Stromal cell of bone marrow (primary cell): ENCODE measurements at regions not wholly inside any gene's neighbourhood (a gene's known extent, or its start where the extent isn't known, plus 50 kb on each side); places are given as distances from the start of the nearest gene placed in this dataset.
"Not testable (repeated sequence)": the region's sequence is repeated elsewhere in the genome, so short reads cannot be mapped to it uniquely, and the experiment has no call there.

Experiments used
- DNase-seq: peaks from one replicate; pipeline ENCODE4 v3.0.0-alpha.2; 2012; ENCODE audit warnings: low read depth

DNA sequence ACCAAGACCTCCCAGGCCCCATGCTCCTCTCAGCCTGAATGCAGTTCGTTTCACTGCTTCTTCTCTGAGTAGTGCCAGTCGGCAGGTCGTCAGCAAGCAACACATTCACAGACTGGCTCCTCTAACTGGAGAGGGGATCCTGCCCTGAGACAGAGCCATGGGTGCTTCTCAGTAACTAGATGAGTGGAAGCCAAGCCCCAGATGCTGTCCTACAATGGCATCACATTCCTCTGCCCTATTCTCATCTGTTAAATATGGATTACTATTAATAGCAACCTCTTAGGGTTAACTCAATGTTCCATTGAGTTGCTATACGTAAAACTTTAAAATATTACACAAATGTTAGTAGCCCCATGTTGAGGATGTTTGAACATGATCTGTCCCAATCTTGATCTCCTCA lies 84.2 kb upstream of the S1PR1 start:
- DNase-seq: no peak

DNA sequence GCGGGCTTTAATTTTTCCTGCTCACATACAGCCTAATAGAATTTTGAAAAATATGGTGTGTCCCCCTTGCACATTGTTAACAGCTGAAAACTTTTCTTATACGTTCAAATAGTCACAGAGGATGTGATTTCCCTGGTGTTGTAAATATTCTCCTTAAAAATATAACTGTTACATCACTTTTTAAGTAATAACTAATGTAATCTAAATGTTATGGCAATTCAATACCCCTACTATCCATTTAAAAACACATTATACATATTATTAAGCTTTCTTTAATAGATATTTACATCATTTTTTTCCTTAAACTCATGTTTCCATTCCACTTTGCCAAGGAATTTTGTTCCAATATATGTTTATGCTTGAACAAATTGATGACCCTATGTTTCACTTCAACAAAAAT lies 85.5 kb upstream of the S1PR1 start:
- DNase-seq: no peak

DNA sequence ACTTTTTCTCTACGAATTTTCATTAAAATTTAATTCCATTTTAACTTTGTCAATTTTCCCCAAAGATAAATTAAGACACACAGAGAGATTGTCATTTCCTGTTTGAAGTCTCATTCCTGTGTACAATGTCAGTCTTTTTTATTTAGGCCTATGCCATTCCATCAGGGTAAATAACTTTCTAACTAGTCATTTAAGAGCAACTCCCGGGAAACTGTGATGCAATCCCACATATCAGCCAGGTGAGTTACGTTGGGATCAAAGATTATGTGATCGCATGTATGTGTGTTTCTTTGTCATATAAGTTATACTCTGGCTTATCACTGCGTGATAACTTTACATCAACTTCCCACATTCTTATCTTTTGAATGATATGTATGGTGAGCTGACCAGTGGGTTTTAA lies 86.1 kb upstream of the S1PR1 start:
- no peak for DNase-seq

DNA sequence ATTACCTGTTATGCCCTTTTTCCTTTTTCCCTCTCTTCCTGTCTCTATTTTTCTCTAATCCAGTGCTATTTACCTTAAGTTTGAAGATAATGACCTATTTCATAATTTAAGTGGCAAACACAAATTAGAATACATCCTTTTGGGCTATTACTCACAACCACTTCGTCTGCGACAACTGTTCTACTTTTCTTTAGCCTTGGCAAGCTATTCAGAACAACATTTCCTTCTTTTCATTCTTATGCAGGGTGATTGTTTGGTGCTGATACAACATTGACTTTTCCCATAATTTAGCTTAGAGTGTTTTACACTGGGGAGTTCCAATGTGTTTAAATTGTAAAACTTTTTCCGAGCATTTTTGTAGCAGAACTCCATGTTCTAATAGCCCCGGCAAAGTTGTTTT lies 86.6 kb upstream of the S1PR1 start:
- DNase-seq: no peak

DNA sequence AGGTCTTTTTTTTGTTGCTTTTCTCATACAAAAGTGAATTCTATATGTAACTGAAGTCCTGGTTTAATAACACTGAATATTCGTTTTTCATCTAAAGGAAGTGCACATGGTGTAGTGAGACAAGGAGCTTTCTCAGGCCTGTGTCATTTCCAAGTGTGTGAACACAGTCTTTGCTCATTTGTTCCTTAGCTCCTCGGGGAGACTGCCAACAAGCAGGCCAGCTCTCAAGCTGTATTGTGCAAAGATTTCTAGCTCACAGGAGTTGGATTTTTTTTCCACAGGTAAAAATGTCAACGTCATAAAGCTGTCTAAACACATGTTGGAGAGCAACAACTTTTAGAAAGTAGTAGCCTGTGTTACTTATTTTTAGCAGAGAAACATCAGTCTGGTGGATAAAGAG lies 87.8 kb upstream of the S1PR1 start:
- DNase-seq: peak; percentile 7

DNA sequence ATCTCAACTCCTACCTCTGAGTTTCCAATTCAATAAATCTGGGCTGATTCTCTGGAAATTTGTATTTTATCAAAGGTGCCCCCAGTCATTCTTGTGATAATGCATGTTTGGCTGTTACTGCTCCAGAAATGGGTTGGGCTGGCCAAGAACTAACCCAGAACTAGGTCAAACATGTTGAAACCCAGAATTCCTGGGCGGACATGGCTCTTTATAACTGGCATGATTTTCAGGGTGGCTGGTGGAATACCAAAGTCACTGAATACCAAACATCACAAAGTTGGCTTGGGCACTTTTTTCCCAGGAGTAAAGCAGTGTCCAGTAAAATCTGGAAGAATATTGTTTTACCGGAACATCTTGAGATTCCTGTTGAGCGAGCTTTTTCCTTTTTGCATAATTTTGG lies 89.4 kb upstream of the S1PR1 start:
- DNase-seq: no peak

DNA sequence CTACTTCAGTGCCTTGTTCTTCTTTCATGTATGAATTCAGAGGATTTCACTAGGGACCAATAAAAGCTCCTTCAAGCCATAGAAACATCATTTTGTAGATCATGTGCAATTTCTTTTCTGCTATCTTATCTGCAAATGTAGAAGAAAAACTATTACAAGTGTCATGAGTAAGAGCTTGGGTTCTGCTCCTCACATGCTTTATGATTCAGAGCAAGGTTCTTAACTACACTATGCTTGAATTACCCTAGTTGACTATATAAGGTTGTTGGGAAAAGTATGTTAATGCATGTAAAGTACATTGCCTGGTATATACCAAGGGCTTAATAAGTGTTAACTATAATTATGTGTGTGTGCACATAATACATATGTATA lies 91.4 kb upstream of the S1PR1 start:
- DNase-seq: peak; percentile 6

DNA sequence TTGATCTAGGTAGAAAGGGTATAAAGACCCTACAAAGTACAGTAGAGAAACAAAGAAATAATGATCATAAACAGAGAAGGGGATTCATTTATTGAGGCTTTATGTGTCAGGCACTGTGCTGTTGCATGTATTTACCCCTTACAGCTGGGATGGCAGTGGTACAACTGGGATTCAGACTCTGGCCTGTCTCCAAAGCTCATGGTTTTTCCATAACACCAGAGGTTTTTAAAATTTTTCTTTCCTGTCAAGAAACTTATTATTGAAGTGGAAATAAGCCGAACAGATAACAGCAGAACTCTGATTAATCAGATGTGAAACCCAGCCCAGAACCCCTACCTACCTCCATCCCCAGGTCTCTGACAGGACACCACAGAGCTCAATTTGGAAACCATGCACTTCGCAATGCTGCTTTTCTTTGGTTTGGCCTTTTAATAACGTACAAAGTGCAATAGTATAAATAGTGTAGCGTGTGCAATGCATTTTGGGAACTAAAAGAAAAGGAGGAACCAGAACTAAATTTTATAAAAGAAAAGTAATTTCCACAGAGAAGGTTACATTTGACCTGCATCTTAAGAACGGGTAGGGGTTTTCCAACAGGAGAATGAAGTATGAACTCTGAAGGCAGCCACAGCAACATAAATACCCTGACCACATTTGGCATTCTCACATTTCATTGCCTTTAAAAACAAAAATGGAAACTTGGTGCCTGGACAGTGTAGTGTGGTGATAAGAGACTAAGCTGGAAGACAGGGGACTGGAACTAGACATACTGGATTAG lies 92.0 kb upstream of the S1PR1 start:
- DNase-seq: no peak

DNA sequence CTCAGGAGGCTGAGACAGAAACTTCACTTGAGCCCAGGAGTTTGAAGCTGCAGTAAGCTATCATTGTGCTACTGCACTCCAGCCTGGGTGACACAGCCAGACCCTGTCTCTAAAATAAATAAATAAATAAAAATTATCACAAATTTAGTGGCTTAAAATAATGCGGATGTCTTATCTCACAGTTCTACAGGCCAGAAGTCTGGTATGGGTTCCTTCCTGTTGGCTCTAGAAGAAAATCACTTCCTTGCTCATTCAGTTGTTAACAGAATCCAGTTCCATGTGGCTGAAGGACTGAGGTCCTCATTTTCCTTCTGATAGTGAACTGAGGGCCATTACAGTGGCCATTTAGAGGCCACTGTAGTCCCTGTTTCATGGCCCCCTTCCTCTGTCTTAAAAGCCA lies 94.6 kb upstream of the S1PR1 start:
- no peak for DNase-seq

DNA sequence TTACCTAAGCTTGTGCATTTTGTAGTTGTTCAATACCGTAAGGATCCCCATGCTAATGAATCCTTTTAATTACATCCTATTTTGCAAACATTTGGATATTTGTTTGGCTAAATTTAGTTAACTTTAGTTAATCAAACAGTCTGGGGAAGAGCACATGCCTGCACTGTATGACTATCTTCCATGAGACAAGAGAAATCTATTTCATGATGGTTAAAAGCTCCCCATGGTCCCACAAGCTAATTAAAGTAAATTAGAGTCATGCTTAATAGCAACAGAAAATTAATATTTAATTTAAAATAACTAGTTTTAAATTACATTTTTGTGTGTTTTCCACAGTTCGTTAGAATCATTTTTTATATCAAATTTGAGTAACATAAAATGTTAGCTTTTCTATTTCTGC lies 95.4 kb upstream of the S1PR1 start:
- no peak for DNase-seq

DNA sequence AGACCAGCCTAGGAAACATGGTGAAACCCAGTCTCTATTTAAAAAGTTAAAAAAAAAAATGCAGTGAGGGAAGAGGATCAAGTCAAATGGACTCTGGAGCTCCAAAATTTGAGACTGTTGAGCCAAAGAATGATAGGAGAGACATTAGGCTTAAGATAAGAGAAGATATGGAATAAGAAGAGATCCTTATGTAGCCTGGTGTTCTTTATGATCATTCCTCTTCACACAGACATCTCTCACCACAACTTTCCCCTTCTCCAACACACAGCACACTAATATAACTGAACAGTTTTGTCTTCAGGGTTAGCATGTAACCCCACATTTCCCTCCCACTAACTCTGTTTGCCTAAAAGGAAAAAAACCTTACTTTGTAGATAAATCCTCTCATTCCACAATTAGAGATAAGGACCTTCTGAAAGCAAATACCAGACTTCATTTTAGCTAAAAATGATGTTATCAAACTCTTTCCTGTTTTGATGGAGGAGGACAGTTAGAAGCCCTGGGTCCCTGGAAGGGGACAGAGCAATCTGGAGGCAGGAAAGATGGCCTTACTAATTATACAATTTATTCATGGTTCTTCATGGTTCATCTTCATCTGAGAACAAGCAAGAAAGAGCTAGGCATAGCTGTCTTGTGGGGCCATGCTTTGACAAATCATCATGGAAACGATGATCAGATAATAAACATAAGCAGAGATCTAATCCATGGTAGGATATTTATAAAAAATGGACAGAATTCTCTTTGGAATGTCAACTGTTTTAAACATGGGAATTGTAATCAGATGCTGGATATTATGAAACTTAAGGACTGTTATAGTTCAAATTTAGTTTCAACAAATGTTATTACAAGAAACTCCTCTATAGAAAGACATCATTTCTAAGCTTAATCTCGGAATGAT lies 96.7 kb upstream of the S1PR1 start:
- no peak for DNase-seq

DNA sequence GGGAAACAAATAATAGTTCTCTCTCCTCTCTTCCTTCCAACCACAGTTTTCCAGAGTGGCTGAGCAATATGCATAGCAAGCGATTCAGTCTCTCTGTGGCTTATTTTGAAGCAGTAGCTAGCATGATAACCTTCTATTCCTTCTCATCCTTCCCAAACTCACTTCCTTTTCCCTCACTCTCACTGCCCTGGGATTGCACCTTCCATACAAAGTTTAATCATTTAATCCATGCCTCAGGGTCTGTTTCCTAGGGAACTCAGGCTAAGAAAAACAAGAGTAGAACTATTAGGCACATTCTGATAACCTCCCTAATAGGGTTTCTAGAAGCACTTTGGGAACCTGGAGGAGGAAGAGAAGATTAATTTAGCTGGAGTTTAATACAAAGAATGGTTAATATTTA lies 97.7 kb upstream of the S1PR1 start:
- DNase-seq: peak; percentile 2

DNA sequence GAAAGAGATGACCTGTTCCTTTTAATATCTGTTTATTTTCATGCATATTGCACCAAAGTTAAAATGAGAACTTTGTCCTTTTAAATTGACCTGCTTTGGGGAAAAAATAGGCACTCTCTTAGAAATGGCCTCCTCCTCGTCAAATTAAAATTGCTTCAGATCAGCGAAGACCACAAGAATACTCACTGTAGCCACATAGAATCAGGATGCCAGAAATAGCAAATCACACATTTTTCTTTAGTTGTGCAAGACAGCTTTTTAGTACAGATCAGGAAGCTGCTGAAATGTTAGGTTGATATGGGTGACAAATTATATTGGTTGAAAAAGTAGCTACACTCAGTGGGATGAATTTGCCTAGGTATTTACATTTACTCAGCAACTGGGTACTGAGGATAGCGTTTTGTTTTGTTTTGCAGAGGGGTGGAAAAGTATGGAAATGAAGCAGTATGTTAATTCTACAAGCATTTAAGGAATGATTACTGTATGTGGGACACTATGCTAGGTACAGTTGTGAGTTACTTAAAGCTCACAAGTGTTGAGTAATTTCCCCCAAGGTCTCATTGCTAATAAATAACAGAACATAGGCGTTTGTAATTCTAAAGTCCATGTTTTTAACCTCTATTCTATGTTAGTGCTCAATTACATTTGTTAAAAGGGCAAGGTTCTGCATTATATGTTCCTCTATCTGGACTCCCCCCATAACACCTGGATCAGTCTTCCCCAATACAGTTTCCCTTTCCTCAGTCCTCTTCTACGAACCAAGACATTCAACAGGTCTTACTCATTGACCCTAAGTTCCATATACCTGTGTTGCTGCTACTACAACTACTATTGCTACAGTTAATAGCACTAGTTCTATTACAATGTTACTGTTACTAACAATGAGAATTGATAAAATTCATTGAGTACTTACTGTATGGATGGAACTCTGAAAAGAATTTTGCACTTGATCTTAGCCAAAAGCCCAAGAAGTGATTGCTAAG lies 99.4 kb upstream of the S1PR1 start:
- DNase-seq: peak; percentile 50

DNA sequence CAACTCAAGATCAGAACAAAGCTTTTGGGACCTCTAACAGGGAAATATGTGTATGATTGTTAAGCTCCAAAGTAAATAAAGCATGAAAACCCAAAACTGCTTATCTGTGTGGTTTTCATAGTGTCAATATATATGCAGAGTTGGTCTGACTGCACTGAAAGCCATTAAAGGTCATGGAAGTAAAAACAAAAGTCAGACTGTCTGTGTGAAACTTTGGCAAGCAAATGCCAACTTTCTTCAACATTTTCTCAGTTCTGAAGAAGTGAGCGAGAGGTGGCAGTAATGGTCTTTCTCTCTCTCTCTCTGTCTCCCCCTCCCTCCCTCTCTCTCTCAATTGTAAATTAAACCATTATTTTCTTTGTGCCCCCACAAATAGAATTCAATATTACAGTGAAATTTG lies 100.1 kb upstream of the S1PR1 start:
- peak; percentile 6 for DNase-seq

DNA sequence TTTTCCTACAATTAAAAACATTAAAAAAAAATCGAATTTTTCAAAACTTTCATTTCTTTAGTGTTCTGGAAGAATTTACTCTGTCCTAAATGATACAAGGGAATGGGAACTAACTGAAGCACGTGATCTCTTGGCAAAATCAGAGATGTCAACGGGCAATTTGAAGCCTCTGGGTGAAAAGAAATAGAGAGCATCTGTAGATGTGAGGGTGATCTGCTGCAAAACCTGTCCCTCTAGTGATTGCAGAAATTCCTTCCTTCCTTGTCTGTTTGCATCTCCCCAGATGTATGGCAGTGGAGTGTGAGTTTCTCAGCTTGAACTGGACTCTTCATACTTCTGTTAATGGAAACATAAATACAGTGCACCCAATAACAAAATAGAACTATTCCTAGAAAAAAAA lies 100.5 kb upstream of the S1PR1 start:
- DNase-seq: no peak

DNA sequence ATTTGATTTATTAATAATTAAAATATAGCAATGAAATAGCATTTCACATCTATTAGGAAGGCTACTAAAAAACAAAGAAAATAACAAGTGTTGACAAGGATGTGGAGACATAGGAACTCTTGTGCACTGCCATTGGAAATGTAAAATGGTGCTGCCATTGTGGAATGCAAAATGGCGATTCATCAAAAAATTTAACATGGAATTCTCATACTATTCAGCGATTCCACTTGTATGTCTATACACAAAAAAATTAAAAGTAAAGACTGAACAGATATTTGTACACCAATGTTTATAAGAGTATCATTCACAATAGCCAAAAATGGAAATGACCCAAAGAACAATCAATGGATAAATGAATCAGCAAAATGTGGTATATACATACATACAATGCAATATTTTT lies 101.3 kb upstream of the S1PR1 start:
- DNase-seq: no peak

DNA sequence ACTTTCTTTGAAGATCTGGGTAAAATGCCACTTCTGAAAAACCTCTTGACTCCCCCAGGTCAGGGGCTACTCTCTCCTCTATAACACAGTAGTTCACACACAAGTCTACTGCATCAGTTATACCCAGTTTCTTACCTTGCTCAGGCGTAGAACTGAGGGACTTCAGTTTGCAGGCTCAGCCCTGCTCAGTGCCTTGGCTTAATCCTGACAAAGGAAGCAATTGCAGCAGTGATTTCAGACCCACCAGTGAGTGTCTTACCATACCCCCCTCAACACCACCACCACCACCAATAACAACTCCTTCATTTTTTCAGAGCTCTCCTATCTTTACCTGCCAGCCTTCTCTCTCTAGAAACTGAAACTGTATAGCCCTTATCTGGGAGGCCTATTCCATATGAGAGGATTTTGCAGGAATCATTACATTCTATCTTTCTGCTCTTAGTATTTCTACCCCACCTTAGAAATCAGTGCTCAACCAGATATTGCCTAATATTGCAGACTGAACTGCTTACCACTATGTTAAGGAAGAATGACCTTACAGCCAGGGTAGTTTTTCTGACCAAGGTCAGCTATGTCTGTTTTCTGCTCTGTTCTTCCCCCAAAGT lies 105.5 kb upstream of the S1PR1 start:
- DNase-seq: no peak

DNA sequence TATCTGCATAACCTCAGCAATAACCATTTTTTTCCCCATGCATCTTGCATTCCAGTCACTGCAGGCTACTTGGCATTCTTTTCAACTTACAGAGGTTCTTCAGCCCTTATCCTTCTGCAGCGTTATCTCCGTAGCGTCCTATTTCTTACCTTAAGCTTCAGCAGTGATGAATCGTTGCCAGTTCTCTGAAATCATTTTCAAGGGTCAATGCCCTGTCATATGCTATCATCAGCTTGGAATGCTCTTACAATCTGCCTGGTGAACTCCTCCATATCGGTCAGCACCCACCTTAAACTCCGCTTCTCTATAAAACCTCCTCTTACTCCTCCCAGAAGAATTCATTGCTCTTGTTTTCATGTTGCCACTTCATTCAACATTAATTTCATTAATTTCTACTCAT lies 105.1 kb upstream of the DPH5 start:
- DNase-seq: no peak

DNA sequence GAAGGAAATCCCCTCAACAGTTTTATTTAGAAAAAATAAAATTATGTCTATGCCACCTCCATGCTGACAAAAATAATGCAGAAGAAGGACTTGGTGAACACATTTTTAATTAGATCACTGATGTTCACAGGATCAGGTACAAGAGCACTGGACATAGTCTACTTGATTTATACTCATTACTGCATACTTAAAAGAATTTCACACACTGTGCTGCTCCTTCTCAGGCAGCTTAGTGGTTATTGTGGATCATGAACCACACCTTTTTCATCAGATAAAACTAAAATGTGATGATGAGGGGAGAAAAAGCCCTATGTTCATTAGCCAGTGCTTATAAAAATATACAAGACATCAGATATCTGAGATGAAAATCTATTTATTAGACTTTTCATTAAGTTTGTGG lies 103.3 kb upstream of the DPH5 start:
- DNase-seq: no peak

DNA sequence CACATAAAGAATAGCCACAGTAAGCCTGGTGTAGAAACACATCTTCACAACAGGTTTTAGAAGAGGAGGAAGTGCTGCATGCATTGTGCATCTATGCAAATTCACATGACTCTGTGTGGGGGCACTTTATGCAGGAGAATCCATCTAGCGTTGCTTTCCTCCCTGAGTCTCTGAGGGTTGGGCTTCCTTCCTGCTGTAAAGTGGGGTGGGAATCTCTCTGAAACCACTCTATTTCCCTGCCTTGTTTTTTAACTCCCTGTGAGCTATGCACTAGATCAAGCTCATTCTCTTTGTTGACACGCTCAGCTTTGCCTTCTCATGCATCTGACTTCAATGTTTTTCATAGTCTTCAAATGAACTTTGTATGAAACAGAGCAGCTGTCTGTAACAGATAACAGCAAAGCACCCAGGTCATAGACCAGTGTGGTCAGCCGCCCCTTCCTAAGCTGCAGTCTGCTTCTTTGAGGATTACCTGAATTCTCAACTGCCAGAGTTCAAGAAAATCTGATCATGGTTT lies 102.7 kb upstream of the DPH5 start:
- no peak for DNase-seq

DNA sequence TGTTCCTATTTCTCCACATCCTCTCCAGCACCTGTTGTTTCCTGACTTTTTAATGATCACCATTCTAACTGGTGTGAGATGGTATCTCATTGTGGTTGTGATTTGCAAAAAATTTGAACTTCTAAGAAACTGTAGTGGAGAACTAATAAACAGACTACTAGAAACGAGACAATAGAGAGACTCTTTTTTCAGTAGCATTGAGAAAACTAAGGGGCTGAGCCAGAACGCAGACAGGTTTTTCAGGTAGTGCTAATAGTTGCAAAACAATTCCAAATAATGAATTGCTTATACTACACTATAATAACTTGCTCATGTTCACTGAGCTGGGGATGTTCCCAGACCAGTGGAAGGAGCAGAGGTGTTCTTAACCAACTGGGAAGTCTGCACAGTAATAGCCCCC lies 98.8 kb upstream of the DPH5 start:
- DNase-seq: no peak

DNA sequence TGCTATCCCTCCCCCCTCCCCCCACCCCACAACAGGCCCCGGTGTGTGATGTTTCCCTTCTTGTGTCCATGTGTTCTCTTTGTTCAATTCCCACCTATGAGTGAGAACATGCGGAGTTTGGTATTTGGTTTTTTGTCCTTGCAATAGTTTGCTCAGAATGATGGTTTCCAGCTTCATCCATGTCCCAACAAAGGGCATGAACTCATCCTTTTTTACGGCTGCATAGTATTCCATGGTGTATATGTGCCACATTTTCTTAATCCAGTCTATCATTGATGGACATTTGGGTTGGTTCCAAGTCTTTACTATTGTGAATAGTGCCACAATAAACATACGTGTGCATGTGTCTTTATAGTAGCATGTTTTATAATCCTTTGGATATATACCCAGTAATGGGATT lies 98.3 kb upstream of the DPH5 start:
- DNase-seq: not testable (repeated sequence)
